ENCODE measurements at regions not wholly inside any gene's neighbourhood (a gene's known extent, or its start where the extent isn't known, plus 50 kb on each side); places are given as distances from the start of the nearest gene placed in this dataset.

- TF ChIP-seq, protein P1, sequence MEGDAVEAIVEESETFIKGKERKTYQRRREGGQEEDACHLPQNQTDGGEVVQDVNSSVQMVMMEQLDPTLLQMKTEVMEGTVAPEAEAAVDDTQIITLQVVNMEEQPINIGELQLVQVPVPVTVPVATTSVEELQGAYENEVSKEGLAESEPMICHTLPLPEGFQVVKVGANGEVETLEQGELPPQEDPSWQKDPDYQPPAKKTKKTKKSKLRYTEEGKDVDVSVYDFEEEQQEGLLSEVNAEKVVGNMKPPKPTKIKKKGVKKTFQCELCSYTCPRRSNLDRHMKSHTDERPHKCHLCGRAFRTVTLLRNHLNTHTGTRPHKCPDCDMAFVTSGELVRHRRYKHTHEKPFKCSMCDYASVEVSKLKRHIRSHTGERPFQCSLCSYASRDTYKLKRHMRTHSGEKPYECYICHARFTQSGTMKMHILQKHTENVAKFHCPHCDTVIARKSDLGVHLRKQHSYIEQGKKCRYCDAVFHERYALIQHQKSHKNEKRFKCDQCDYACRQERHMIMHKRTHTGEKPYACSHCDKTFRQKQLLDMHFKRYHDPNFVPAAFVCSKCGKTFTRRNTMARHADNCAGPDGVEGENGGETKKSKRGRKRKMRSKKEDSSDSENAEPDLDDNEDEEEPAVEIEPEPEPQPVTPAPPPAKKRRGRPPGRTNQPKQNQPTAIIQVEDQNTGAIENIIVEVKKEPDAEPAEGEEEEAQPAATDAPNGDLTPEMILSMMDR (IDR thresholded peaks at IDR 0.05): no peak
- TF ChIP-seq POLR2A (IDR thresholded peaks at IDR 0.05) (no peak), EP300 (IDR thresholded peaks at IDR 0.05) (no peak)
Measured at GRCh38 chr3:80215191-80215590, 447.4 kb upstream of the ROBO1 start.

Data from tibial nerve (tissue), 4 donors.